Nephron (organoid): ENCODE measurements at regions not wholly inside any gene's neighbourhood (a gene's known extent, or its start where the extent isn't known, plus 50 kb on each side); places are given as distances from the start of the nearest gene placed in this dataset.

ENCODE experiments used
- H3K27ac Mint-ChIP-seq, 3 experiments: 2 replicates each; pipeline ENCODE4 v1.8.0; 2020; ENCODE audit warnings: mixed read lengths in 3 of 3, mild to moderate bottlenecking in 2 of 3, moderate library complexity in 1 of 3
- H3K27me3 Mint-ChIP-seq: 2 replicates; pipeline ENCODE4 v1.8.0; 2021; ENCODE audit warnings: low read depth, mild to moderate bottlenecking, moderate library complexity, mixed read lengths
- H3K36me3 Mint-ChIP-seq: 2 replicates; pipeline ENCODE4 v1.8.0; 2020; ENCODE audit warnings: low read depth, mixed read lengths
- H3K4me1 Mint-ChIP-seq: 2 replicates; pipeline ENCODE4 v1.8.0; 2020; ENCODE audit warnings: mixed read lengths
- H3K4me3 Mint-ChIP-seq, 3 experiments: 2 replicates each; pipeline ENCODE4 v1.8.0; 2020; ENCODE audit warnings: mild to moderate bottlenecking in 3 of 3, mixed read lengths in 3 of 3, moderate library complexity in 2 of 3
- H3K9me3 Mint-ChIP-seq: 2 replicates; pipeline ENCODE4 v1.8.0; 2020; ENCODE audit warnings: mixed read lengths
- CTCF ChIP-seq, 3 experiments: fragments of 200-600 bp; sonication (generic); IDR thresholded peaks; one replicate each; pipeline ENCODE4 v1.5.0; 2021; ENCODE audit warnings: antibody characterized with exemption in 3 of 3; ENCODE audit not compliant: unreplicated experiment in 3 of 3

GRCh38 chr4:159464302-159464701 lies 361.4 kb downstream of the RAPGEF2 start:
- peaks cover 15% of the 10 kb centered on the region for H3K9me3 Mint-ChIP-seq
- no peak for TF ChIP-seq CTCF (IDR thresholded peaks at IDR 0.05; ENCODE audit: unreplicated experiment in 3 of 3)
- peaks cover 7% of the 10 kb centered on the region for H3K27me3 Mint-ChIP-seq
- no peak overlapping the region for H3K4me3 Mint-ChIP-seq
- no peak overlapping the region for H3K27ac Mint-ChIP-seq
- no peaks in the 10 kb centered on the region for H3K36me3 Mint-ChIP-seq
- peaks cover 4% of the 10 kb centered on the region for H3K4me1 Mint-ChIP-seq

- H3K27me3 Mint-ChIP-seq = no peaks in the 10 kb centered on the region
- no peaks in the 10 kb centered on the region for H3K36me3 Mint-ChIP-seq
- no peaks in the 10 kb centered on the region for H3K4me1 Mint-ChIP-seq
- no peak for TF ChIP-seq CTCF (IDR thresholded peaks at IDR 0.05; ENCODE audit: unreplicated experiment in 3 of 3)
- peaks cover 3% of the 10 kb centered on the region for H3K9me3 Mint-ChIP-seq
- H3K27ac Mint-ChIP-seq = no peak overlapping the region
- no peak overlapping the region for H3K4me3 Mint-ChIP-seq
These were observed 374.0 kb downstream of the RAPGEF2 start for GRCh38 chr4:159476886-159477285.

GRCh38 chr4:159480826-159481225 lies 377.9 kb downstream of the RAPGEF2 start:
- no peaks in the 10 kb centered on the region for H3K36me3 Mint-ChIP-seq
- H3K27me3 Mint-ChIP-seq = no peaks in the 10 kb centered on the region
- H3K4me1 Mint-ChIP-seq = no peaks in the 10 kb centered on the region
- TF ChIP-seq CTCF (IDR thresholded peaks at IDR 0.05; ENCODE audit: unreplicated experiment in 3 of 3) = no peak
- H3K4me3 Mint-ChIP-seq = no peak overlapping the region
- H3K9me3 Mint-ChIP-seq = no peaks in the 10 kb centered on the region
- H3K27ac Mint-ChIP-seq = no peak overlapping the region

- Mint-ChIP-seq H3K27me3 (no peaks in the 10 kb centered on the region), H3K27ac (no peak overlapping the region), H3K4me1 (no peaks in the 10 kb centered on the region), H3K9me3 (no peaks in the 10 kb centered on the region), H3K36me3 (no peaks in the 10 kb centered on the region), H3K4me3 (no peak overlapping the region)
- no peak for TF ChIP-seq CTCF (IDR thresholded peaks at IDR 0.05; ENCODE audit: unreplicated experiment in 3 of 3)
These were observed 379.1 kb downstream of the RAPGEF2 start for GRCh38 chr4:159481936-159482335.

- TF ChIP-seq CTCF (IDR thresholded peaks at IDR 0.05; ENCODE audit: unreplicated experiment in 3 of 3) = no peak
- Mint-ChIP-seq H3K9me3 (no peaks in the 10 kb centered on the region), H3K36me3 (no peaks in the 10 kb centered on the region), H3K27me3 (peaks cover 3% of the 10 kb centered on the region), H3K4me1 (peaks cover 4% of the 10 kb centered on the region), H3K27ac (no peak overlapping the region), H3K4me3 (no peak overlapping the region)
These were observed 380.4 kb downstream of the RAPGEF2 start for GRCh38 chr4:159483110-159483781.
